Ascending aorta (tissue), 2 donors: ENCODE measurements at regions not wholly inside any gene's neighbourhood (a gene's known extent, or its start where the extent isn't known, plus 50 kb on each side); places are given as distances from the start of the nearest gene placed in this dataset.

Experiments
- DNase-seq, 2 donors: peaks; one replicate each; pipeline ENCODE4 v3.0.0-alpha.2; 2019; ENCODE audit warnings: low spot score in 2 of 2
- H3K27ac ChIP-seq, 2 donors: fragments of 200-600 bp; sonication (generic); one replicate each; pipeline ENCODE4 v1.5.1; 2016 to 2017; ENCODE audit warnings: mild to moderate bottlenecking in 1 of 2
- H3K27me3 ChIP-seq: fragments of 200-600 bp; sonication (generic); one replicate; pipeline ENCODE4 v1.5.1; 2017
- H3K36me3 ChIP-seq, 2 donors: fragments of 200-600 bp; sonication (generic); one replicate each; pipeline ENCODE4 v1.5.1; 2016
- H3K4me1 ChIP-seq, 2 donors: fragments of 200-600 bp; sonication (generic); one replicate each; pipeline ENCODE4 v1.5.1; 2016 to 2017; ENCODE audit warnings: mild to moderate bottlenecking in 1 of 2
- H3K4me3 ChIP-seq, 2 donors: fragments of 200-600 bp; sonication (generic); one replicate each; pipeline ENCODE4 v1.5.1; 2016 to 2017; ENCODE audit warnings: mild to moderate bottlenecking in 1 of 2
- H3K9me3 ChIP-seq, 2 donors: fragments of 200-600 bp; sonication (generic); one replicate each; pipeline ENCODE4 v1.5.1; 2016
- intact Hi-C: fragments of 100-400 bp; cut with DNase I; formaldehyde crosslinking; loops from one replicate; pipeline ENCODE4 v1.15.1; 2023
- TF ChIP-seq, protein P1 (sequence below), 3 experiments: fragments of 200-600 bp in 2 of 3; fragments of 450-650 bp in 1 of 3; sonication (generic) in 2 of 3; IDR thresholded peaks; one replicate each; pipeline ENCODE4 v1.5.1; 2016 to 2019; ENCODE audit warnings: antibody characterized with exemption in 3 of 3, mild to moderate bottlenecking in 1 of 3, moderate library complexity in 1 of 3

DNA sequence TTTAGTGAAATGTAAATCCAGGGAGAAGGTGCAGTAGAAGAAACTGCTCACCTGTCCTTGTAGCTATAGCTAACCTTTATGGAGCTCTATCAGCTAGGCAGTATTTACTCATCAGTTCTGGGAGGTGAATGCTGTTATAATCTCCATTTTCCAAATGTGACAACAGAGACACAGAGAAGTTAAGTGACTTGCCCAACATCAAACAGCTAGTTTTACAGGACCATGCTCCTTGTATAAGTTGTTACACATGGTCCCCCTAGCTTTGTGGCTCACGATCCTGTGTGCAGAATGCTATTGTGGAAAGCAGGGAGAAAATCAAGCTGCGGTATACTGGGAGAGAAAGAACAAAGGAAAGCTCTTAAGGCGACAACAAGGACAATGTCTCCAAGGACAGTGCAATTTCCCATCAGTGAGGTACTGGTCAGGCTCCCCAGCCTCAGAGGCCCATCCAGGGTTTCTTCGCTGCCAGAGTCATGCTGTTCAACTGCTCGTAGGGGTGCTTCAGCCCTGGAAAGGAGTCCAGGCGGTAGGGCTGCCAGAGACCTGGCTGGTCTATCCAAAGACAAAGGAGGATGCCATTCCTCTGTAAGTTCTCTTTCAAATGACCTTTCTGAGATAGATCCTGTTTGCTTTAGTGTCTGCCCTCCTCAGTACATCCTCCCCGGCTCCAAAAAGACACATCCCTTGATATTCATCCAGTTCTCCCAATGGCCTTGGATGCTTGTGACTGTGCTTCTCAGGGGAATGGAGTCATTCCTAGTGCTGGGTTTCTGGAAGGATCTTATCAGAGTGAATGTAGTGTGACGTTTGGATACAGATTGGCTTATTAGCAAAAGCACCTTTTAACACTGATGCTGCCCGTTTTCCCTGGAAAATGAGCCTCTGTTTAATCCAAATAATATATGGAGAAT, 95.5 kb downstream of the ARF6 start:
- no peaks in the 10 kb centered on the region for H3K36me3 ChIP-seq
- H3K27me3 ChIP-seq: no peaks in the 10 kb centered on the region
- intact Hi-C loops: no loop called here
- no peak overlapping the region for H3K4me3 ChIP-seq
- H3K9me3 ChIP-seq: no peaks in the 10 kb centered on the region
- H3K27ac ChIP-seq: peak overlapping the region; percentile 80 to 83
- DNase-seq: no peak
- H3K4me1 ChIP-seq: peaks cover 0 to 17% of the 10 kb centered on the region in 2 donors
- TF ChIP-seq, protein P1, sequence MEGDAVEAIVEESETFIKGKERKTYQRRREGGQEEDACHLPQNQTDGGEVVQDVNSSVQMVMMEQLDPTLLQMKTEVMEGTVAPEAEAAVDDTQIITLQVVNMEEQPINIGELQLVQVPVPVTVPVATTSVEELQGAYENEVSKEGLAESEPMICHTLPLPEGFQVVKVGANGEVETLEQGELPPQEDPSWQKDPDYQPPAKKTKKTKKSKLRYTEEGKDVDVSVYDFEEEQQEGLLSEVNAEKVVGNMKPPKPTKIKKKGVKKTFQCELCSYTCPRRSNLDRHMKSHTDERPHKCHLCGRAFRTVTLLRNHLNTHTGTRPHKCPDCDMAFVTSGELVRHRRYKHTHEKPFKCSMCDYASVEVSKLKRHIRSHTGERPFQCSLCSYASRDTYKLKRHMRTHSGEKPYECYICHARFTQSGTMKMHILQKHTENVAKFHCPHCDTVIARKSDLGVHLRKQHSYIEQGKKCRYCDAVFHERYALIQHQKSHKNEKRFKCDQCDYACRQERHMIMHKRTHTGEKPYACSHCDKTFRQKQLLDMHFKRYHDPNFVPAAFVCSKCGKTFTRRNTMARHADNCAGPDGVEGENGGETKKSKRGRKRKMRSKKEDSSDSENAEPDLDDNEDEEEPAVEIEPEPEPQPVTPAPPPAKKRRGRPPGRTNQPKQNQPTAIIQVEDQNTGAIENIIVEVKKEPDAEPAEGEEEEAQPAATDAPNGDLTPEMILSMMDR (IDR thresholded peaks at IDR 0.05): no peak

DNA sequence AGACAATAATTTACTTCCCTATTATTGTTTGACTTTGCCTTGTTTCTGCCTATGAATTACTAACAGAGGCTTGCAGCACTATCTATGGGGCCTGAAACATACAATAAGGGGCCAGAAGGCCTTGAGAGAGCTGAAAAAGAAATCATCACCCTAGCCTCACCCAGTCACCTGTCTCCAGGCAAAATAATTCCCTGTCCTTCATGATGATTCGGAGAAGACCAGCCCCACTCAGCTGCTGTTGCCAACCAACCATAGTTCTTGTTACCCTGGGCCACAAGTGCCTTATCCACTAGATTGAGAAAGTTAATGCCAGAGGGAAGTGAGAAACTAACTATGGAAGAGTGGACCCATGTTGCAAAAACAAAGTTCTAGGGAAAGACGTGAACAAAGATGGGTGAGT, 97.1 kb downstream of the ARF6 start:
- Histone ChIP-seq H3K27me3 (no peaks in the 10 kb centered on the region), H3K4me1 (peaks cover 0 to 17% of the 10 kb centered on the region in 2 donors), H3K4me3 (no peak overlapping the region), H3K9me3 (no peaks in the 10 kb centered on the region), H3K27ac (no peak overlapping the region), H3K36me3 (no peaks in the 10 kb centered on the region)
- no peak for DNase-seq
- TF ChIP-seq, protein P1 (IDR thresholded peaks at IDR 0.05): no peak
- intact Hi-C loops: no loop called here

DNA sequence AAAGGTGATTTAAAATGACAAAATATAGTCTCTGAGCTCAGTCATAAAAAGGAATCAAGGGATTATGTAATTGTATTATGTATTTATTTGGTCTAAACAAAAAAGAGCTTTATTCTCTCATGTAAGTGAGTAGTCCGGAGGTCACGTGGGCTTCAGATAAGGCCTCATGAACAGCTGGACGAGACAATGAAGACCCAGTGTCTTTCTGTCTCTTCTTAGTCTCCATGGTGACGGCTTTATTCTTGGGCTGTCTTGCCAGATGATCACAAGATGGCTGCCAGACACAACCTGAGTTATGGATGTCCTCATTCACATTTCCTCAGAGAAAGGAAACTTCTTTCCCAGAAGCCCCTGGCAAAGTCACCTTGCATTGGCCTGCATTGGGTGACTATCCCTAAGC, 98.6 kb downstream of the ARF6 start:
- Histone ChIP-seq H3K27me3 (no peaks in the 10 kb centered on the region), H3K9me3 (no peaks in the 10 kb centered on the region), H3K27ac (no peak overlapping the region), H3K36me3 (no peaks in the 10 kb centered on the region), H3K4me3 (no peak overlapping the region), H3K4me1 (peaks cover 0 to 14% of the 10 kb centered on the region in 2 donors)
- TF ChIP-seq, protein P1 (IDR thresholded peaks at IDR 0.05): no peak
- DNase-seq: no peak
- intact Hi-C loops: no loop called here

DNA sequence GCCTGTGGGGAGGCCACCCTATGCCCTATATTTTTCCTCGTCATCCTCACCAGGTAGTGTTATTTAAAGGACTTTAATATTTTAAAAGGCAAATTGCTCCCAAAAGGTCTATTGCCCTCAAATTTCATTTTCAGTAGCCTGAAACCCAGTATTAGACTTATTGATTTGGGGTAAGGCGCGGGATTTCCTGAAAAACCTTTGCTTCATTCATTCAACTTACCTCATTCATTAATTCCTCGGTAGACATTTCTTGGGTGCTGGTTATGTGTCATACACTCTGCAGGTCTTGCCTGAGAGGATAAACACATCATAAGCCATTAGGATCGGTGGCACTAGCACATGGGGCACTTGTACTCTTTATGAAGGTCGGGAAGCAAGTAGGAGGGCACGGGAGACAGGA, 99.2 kb downstream of the ARF6 start:
- Histone ChIP-seq H3K27me3 (no peaks in the 10 kb centered on the region), H3K27ac (no peak overlapping the region), H3K4me3 (no peak overlapping the region), H3K9me3 (no peaks in the 10 kb centered on the region), H3K4me1 (peaks cover 0 to 9% of the 10 kb centered on the region in 2 donors), H3K36me3 (no peaks in the 10 kb centered on the region)
- TF ChIP-seq, protein P1 (IDR thresholded peaks at IDR 0.05): no peak
- intact Hi-C loops: no loop called here
- DNase-seq: no peak

DNA sequence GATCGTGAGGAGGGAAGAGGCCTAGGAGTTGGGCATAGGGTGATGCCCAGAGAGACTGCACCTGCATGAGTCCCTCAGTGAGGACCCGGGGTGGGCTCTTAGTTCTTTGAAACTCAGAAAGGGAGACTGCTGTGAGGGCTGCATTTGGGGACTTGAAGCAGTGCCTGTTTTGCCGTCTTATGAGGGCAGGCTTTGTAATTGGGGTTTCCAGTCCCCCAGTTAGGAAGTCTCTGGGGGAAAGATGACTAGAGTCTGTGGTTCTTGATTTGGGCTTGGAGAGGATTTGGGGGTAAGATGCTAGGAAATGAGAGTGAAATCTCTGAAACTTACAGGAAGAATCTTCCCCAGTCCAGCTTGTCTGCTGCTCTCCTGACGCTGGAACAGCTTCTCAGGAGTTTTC, 99.6 kb downstream of the ARF6 start:
- H3K27me3 ChIP-seq: no peaks in the 10 kb centered on the region
- no peaks in the 10 kb centered on the region for H3K36me3 ChIP-seq
- TF ChIP-seq, protein P1 (IDR thresholded peaks at IDR 0.05): no peak
- intact Hi-C loops: no loop called here
- H3K4me1 ChIP-seq: peaks cover 0 to 8% of the 10 kb centered on the region in 2 donors
- peak in 1 of 2 donors; percentile 45 for DNase-seq
- no peak overlapping the region for H3K4me3 ChIP-seq
- H3K9me3 ChIP-seq: no peaks in the 10 kb centered on the region
- no peak overlapping the region for H3K27ac ChIP-seq
